K562 (cell line): ENCODE measurements at regions not wholly inside any gene's neighbourhood (a gene's known extent, or its start where the extent isn't known, plus 50 kb on each side); places are given as distances from the start of the nearest gene placed in this dataset.

Source experiments
- ATAC-seq: fragments of 200-7000 bp; cut with Tn5 transposase; 3 replicates; pipeline ENCODE4 v1.9.1; 2020; ENCODE audit warnings: moderate library complexity
- BruUV-seq: library from RNA; stranded (reverse); fragments of 400-500 nt; replicated peaks from 2 replicates; lab custom pipeline; 2021; lab: Mats Ljungman, UMichigan
- CTCF ChIA-PET: fragments of 300-600 bp; formaldehyde crosslinking; extraction: SDS; loops from one replicate; lab custom pipeline; 2021; ENCODE audit warnings: low intra/inter-chr PET ratio; lab: Yijun Ruan, JAX
- POLR2A ChIA-PET: fragments of 300-600, 350-650 bp; sonication (Branson Sonifier 250); formaldehyde crosslinking; extraction: SDS; loops from one replicate; lab custom pipeline; 2021; ENCODE audit warnings: antibody characterized with exemption, inconsistent platforms; lab: Yijun Ruan, JAX
- DNase-seq, 4 experiments: peaks; one replicate each; pipeline versions ENCODE4 v3.0.0 to v3.0.0-alpha.2; 2011 to 2018; ENCODE audit warnings: low spot score in 3 of 4, mixed read lengths in 3 of 4; ENCODE audit errors: extremely low read depth in 1 of 4
- FAIRE-seq: peaks from 2 replicates; lab custom pipeline; 2011; peaks lifted over from hg19 to GRCh38; lab: Jason Lieb, UNC
- H2AFZ ChIP-seq: 2 replicates; pipeline ENCODE4 v1.6.0; 2011; ENCODE audit warnings: low read depth, low read length, control low read depth, inconsistent platforms
- H3K27ac ChIP-seq: fragments of 200-600 bp; 3 replicates; pipeline ENCODE4 v1.8.0; 2011; ENCODE audit warnings: low read depth, mild to moderate bottlenecking, control low read depth, inconsistent platforms, low read length, moderate library complexity, mixed read lengths; ENCODE audit errors: extremely low read depth
- H3K27me3 ChIP-seq, 2 experiments: fragments of 300-600 bp in 1 of 2; 2 replicates in 1 of 2; 3 replicates in 1 of 2; pipeline versions ENCODE4 v1.6.0 to v1.8.0; 2011; ENCODE audit warnings: inconsistent platforms in 2 of 2, low read length in 2 of 2, mild to moderate bottlenecking in 1 of 2, mixed read lengths in 1 of 2, moderate library complexity in 1 of 2; ENCODE audit not compliant: control insufficient read depth in 2 of 2, insufficient read depth in 2 of 2
- H3K36me3 ChIP-seq: fragments of 300-600 bp; 3 replicates; pipeline ENCODE4 v1.8.0; 2011; ENCODE audit warnings: mild to moderate bottlenecking, low read length, inconsistent platforms; ENCODE audit not compliant: control insufficient read depth, insufficient read depth
- H3K4me1 ChIP-seq, 2 experiments: fragments of 200-600 bp in 1 of 2; replicated peaks in 1 of 2; 2 replicates in 1 of 2; 3 replicates in 1 of 2; pipeline versions ENCODE4 v1.5.1 to v1.8.0; 2011; ENCODE audit warnings: inconsistent platforms in 2 of 2, low read length in 2 of 2, mild to moderate bottlenecking in 1 of 2, mixed read lengths in 1 of 2, moderate library complexity in 1 of 2; ENCODE audit not compliant: control insufficient read depth in 2 of 2, insufficient read depth in 2 of 2
- H3K4me2 ChIP-seq: 2 replicates; pipeline ENCODE4 v1.6.1; 2011; ENCODE audit warnings: low read length, control low read depth, inconsistent platforms, mixed read lengths; ENCODE audit not compliant: insufficient read depth
- H3K4me3 ChIP-seq: fragments of 200-600 bp; sonication (generic), shearing (Covaris generic); 2 replicates; pipeline ENCODE4 v1.5.1; 2016; ENCODE audit warnings: control low read depth, inconsistent platforms
- H3K79me2 ChIP-seq: fragments of 200-600 bp; 3 replicates; pipeline ENCODE4 v1.8.0; 2011; ENCODE audit warnings: low read length, inconsistent platforms; ENCODE audit not compliant: control insufficient read depth, insufficient read depth
- H3K9ac ChIP-seq, 2 experiments: 2 replicates each; pipeline versions ENCODE4 v1.6.0 to v1.6.1; 2011; ENCODE audit warnings: low read depth in 2 of 2, low read length in 2 of 2, control low read depth in 1 of 2, inconsistent platforms in 1 of 2, mild to moderate bottlenecking in 1 of 2, mixed read lengths in 1 of 2; ENCODE audit not compliant: insufficient read depth in 1 of 2
- H3K9me1 ChIP-seq: one replicate; pipeline ENCODE4 v1.6.0; 2011; ENCODE audit warnings: inconsistent platforms, mild to moderate bottlenecking, low read length, moderate library complexity; ENCODE audit not compliant: control insufficient read depth, insufficient read depth
- H3K9me3 ChIP-seq: replicated peaks from 2 replicates; pipeline ENCODE4 v1.5.1; 2011; ENCODE audit warnings: low read depth, low read length, inconsistent platforms; ENCODE audit not compliant: control insufficient read depth, insufficient read depth
- H4K20me1 ChIP-seq: replicated peaks from 2 replicates; pipeline ENCODE4 v1.6.1; 2011; ENCODE audit warnings: low read length, inconsistent platforms, mixed read lengths; ENCODE audit not compliant: control insufficient read depth, insufficient read depth
- CC2D1A ChIP-seq: fragments of 450-650 bp; IDR thresholded peaks from 2 replicates; pipeline ENCODE4 v1.6.1; 2017; ENCODE audit warnings: mild to moderate bottlenecking
- MYBL2 ChIP-seq, 2 experiments: fragments of 450-650 bp in 1 of 2; sonication (generic) in 1 of 2; formaldehyde crosslinking in 1 of 2; IDR thresholded peaks; 2 replicates each; pipeline versions ENCODE4 v1.6.1 to v1.8.1; 2017 to 2022; ENCODE audit warnings: borderline replicate concordance in 1 of 2, inconsistent platforms in 1 of 2, low read depth in 1 of 2, mild to moderate bottlenecking in 1 of 2, missing genetic modification reagents in 1 of 2, moderate library complexity in 1 of 2
- MYC ChIP-seq, 2 experiments: fragments of 250-450 bp in 1 of 2; sonication (Bioruptor Pico) in 1 of 2; IDR thresholded peaks; 2 replicates each; pipeline versions ENCODE4 v1.5.1 to v1.6.1; 2012 to 2021; ENCODE audit warnings: low read depth in 2 of 2, borderline replicate concordance in 1 of 2, improper control_type of control experiment in 1 of 2, low read length in 1 of 2, mild to moderate bottlenecking in 1 of 2, moderate library complexity in 1 of 2
- NR2C2 ChIP-seq, 2 experiments: fragments of 200-800 bp in 1 of 2; sonication (Bioruptor generic) in 1 of 2; sonication (generic) in 1 of 2; formaldehyde crosslinking in 1 of 2; IDR thresholded peaks; 2 replicates each; pipeline versions ENCODE4 v1.6.1 to v1.8.0; 2016 to 2022; ENCODE audit warnings: mild to moderate bottlenecking in 1 of 2, missing compliant biosample characterization in 1 of 2, missing genetic modification characterization in 1 of 2, missing genetic modification reagents in 1 of 2
- PHB ChIP-seq: fragments of 250-450 bp; sonication (Bioruptor Pico); IDR thresholded peaks from 2 replicates; pipeline ENCODE4 v1.5.0; 2021
- RBM25 ChIP-seq: fragments of 200-400 bp; formaldehyde crosslinking; IDR thresholded peaks from 2 replicates; pipeline ENCODE4 v1.6.1; 2018; ENCODE audit warnings: low read length, low read depth, moderate library complexity; ENCODE audit not compliant: severe bottlenecking
- SLC30A9 ChIP-seq: fragments of 250-450 bp; sonication (Bioruptor Pico); IDR thresholded peaks from 2 replicates; pipeline ENCODE4 v1.8.0; 2022; ENCODE audit warnings: mild to moderate bottlenecking, moderate library complexity
- SMARCE1 ChIP-seq: fragments of 450-650 bp; IDR thresholded peaks from 2 replicates; pipeline ENCODE4 v1.7.1; 2016; ENCODE audit warnings: mild to moderate bottlenecking
- SOX6 ChIP-seq: fragments of 450-650 bp; IDR thresholded peaks from 2 replicates; pipeline ENCODE4 v1.6.1; 2014; ENCODE audit warnings: mild to moderate bottlenecking
- ZNF668 ChIP-seq: fragments of 250-450 bp; sonication (Bioruptor Pico); IDR thresholded peaks from 2 replicates; pipeline ENCODE4 v1.8.0; 2022; ENCODE audit warnings: mild to moderate bottlenecking, inconsistent platforms
- WGBS: fragments of 100-300 bp; shearing (Covaris generic); methylation state at CpG from one replicate; pipeline ENCODE4 v1.1.6; 2016; ENCODE audit warnings: low coverage, mixed read lengths; ENCODE audit not compliant: insufficient coverage; ENCODE audit errors: missing lambda C conversion rate; 5-methylcytosine and 5-hydroxymethylcytosine counted together
- in situ Hi-C: fragments of 300-500 bp; cut with MboI; formaldehyde crosslinking; loops from 4 replicates; pipeline ENCODE4 v1.15.0; 2018; ENCODE audit warnings: inconsistent platforms, mixed read lengths
- intact Hi-C: fragments of 100-400 bp; cut with micrococcal nuclease; formaldehyde crosslinking; loops from 2 replicates; pipeline ENCODE4 v1.14.2; 2022
- TF ChIP-seq, protein P1 (sequence below): fragments of 450-650 bp; IDR thresholded peaks from 2 replicates; pipeline ENCODE4 v1.7.1; 2018; ENCODE audit warnings: mild to moderate bottlenecking, low read depth; ENCODE audit not compliant: partially characterized antibody

- Histone ChIP-seq H3K9me3 (no peaks in the 10 kb centered on the region; the same call in 1 of the 2 replicates), H3K4me3 (no peak overlapping the region), H3K79me2 (no peaks in the 10 kb centered on the region), H3K36me3 (no peaks in the 10 kb centered on the region), H3K27ac (no peak overlapping the region), H3K27me3 (no peaks in the 10 kb centered on the region), H3K9ac (no peak overlapping the region), H3K4me2 (no peak overlapping the region), H4K20me1 (no peaks in the 10 kb centered on the region), H3K9me1 (no peaks in the 10 kb centered on the region), H2AFZ (no peak overlapping the region), H3K4me1 (no peaks in the 10 kb centered on the region)
- no peak for ATAC-seq
- TF ChIP-seq CC2D1A (no peak), MYC (IDR thresholded peaks at IDR 0.05; ENCODE audit: low read depth, low read length) (no peak), MYC (CRISPR knock-in tag; IDR thresholded peaks at IDR 0.05; ENCODE audit: borderline replicate concordance, low read depth) (no peak), SOX6 (no peak), NR2C2 (CRISPR knock-in tag; IDR thresholded peaks at IDR 0.05) (no peak), NR2C2 (tag; IDR thresholded peaks at IDR 0.05) (no peak), SMARCE1 (no peak), RBM25 (no peak), SLC30A9 (CRISPR knock-in tag) (no peak), PHB (CRISPR knock-in tag) (no peak), ZNF668 (CRISPR knock-in tag) (no peak), MYBL2 (IDR thresholded peaks at IDR 0.05; ENCODE audit: low read depth) (no peak), MYBL2 (CRISPR knock-in tag; IDR thresholded peaks at IDR 0.05; ENCODE audit: borderline replicate concordance) (no peak)
- TF ChIP-seq, protein P1, sequence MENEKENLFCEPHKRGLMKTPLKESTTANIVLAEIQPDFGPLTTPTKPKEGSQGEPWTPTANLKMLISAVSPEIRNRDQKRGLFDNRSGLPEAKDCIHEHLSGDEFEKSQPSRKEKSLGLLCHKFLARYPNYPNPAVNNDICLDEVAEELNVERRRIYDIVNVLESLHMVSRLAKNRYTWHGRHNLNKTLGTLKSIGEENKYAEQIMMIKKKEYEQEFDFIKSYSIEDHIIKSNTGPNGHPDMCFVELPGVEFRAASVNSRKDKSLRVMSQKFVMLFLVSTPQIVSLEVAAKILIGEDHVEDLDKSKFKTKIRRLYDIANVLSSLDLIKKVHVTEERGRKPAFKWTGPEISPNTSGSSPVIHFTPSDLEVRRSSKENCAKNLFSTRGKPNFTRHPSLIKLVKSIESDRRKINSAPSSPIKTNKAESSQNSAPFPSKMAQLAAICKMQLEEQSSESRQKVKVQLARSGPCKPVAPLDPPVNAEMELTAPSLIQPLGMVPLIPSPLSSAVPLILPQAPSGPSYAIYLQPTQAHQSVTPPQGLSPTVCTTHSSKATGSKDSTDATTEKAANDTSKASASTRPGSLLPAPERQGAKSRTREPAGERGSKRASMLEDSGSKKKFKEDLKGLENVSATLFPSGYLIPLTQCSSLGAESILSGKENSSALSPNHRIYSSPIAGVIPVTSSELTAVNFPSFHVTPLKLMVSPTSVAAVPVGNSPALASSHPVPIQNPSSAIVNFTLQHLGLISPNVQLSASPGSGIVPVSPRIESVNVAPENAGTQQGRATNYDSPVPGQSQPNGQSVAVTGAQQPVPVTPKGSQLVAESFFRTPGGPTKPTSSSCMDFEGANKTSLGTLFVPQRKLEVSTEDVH = no peak
- in situ Hi-C loops (no loop called here), intact Hi-C loops (no loop called here)
- WGBS = 0% methylated on average over 1 of the region's 1 CpG
- FAIRE-seq = no peak
- ChIA-PET POLR2A (no interaction called here), CTCF (no interaction called here)
- BruUV-seq = no TSS peak
- DNase-seq = no peak
Measured at GRCh38 chr5:158390577-158390976, 531.6 kb upstream of the CLINT1 start.
